Sigmoid colon (tissue), 4 donors: ENCODE measurements at regions not wholly inside any gene's neighbourhood (a gene's known extent, or its start where the extent isn't known, plus 50 kb on each side); places are given as distances from the start of the nearest gene placed in this dataset.

Experiments used
- CTCF ChIP-seq, 4 experiments: fragments of 450-650 bp in 3 of 4; fragments of 200-600 bp in 1 of 4; IDR thresholded peaks; one replicate each; pipeline ENCODE4 v1.5.1; 2016 to 2019; ENCODE audit warnings: antibody characterized with exemption in 4 of 4, mild to moderate bottlenecking in 3 of 4, moderate library complexity in 2 of 4
- EP300 ChIP-seq, 4 donors: sonication (generic); formaldehyde crosslinking; IDR thresholded peaks; one replicate each; pipeline ENCODE4 v1.6.1; 2017; ENCODE audit warnings: antibody characterized with exemption in 4 of 4
- POLR2A ChIP-seq, 2 donors: fragments of 450-650 bp; IDR thresholded peaks; one replicate each; pipeline ENCODE4 v1.6.1; 2016; ENCODE audit warnings: antibody characterized with exemption in 2 of 2, mild to moderate bottlenecking in 2 of 2, moderate library complexity in 2 of 2
- POLR2AphosphoS5 ChIP-seq, 4 donors: sonication (generic); formaldehyde crosslinking; IDR thresholded peaks; one replicate each; pipeline ENCODE4 v1.6.1; 2017; ENCODE audit warnings: antibody characterized with exemption in 4 of 4

GRCh38 chr17:53633856-53634255 lies 188.9 kb upstream of the KIF2B start:
- no peak for TF ChIP-seq POLR2AphosphoS5 (IDR thresholded peaks at IDR 0.05)
- no peak for TF ChIP-seq CTCF (IDR thresholded peaks at IDR 0.05)
- no peak for TF ChIP-seq EP300 (IDR thresholded peaks at IDR 0.05)
- TF ChIP-seq POLR2A (IDR thresholded peaks at IDR 0.05) = no peak
